SIG-M5 treated with dmso at 0.1 percent for 504 hours (cell line): ENCODE measurements at regions not wholly inside any gene's neighbourhood (a gene's known extent, or its start where the extent isn't known, plus 50 kb on each side); places are given as distances from the start of the nearest gene placed in this dataset.

Source experiments
- DNase-seq: peaks from one replicate; lab custom pipeline; 2025; ENCODE audit not compliant: unreplicated experiment; lab: John Stamatoyannopoulos, UW

GRCh38 chr2:82857967-82858366, 1601.1 kb downstream of the SUCLG1 start:
- DNase-seq, result no peak

- DNase-seq, result no peak
These were observed 1605.8 kb downstream of the SUCLG1 start for GRCh38 chr2:82853299-82853698.

GRCh38 chr2:82852787-82853186, 1606.3 kb downstream of the SUCLG1 start:
- DNase-seq, result no peak

GRCh38 chr2:82848285-82848684, 1610.8 kb downstream of the SUCLG1 start:
- no peak for DNase-seq

GRCh38 chr2:82839036-82839435, 1620.0 kb downstream of the SUCLG1 start:
- DNase-seq, result no peak

- DNase-seq, result peak; percentile 60
These were observed 1621.3 kb downstream of the SUCLG1 start for GRCh38 chr2:82837588-82838304.

- DNase-seq, result no peak
These were observed 1624.2 kb downstream of the SUCLG1 start for GRCh38 chr2:82834893-82835292.

- no peak for DNase-seq
These were observed 1631.7 kb downstream of the SUCLG1 start for GRCh38 chr2:82827426-82827825.

GRCh38 chr2:82826437-82826836, 1632.6 kb downstream of the SUCLG1 start:
- no peak for DNase-seq

- DNase-seq, result no peak
These were observed 1633.5 kb downstream of the SUCLG1 start for GRCh38 chr2:82825410-82826090.

- no peak for DNase-seq
These were observed 1635.2 kb downstream of the SUCLG1 start for GRCh38 chr2:82823892-82824291.

- no peak for DNase-seq
These were observed 1639.1 kb downstream of the SUCLG1 start for GRCh38 chr2:82819951-82820350.

GRCh38 chr2:82814146-82814545, 1644.9 kb downstream of the SUCLG1 start:
- no peak for DNase-seq

- DNase-seq, result no peak
These were observed 1647.1 kb downstream of the SUCLG1 start for GRCh38 chr2:82811946-82812345.

GRCh38 chr2:82803307-82803706, 1655.8 kb downstream of the SUCLG1 start:
- no peak for DNase-seq

GRCh38 chr2:82797469-82797868, 1661.6 kb downstream of the SUCLG1 start:
- DNase-seq, result no peak

GRCh38 chr2:82796132-82796531, 1662.9 kb downstream of the SUCLG1 start:
- no peak for DNase-seq

GRCh38 chr2:82795446-82795845, 1663.6 kb downstream of the SUCLG1 start:
- DNase-seq, result no peak

GRCh38 chr2:82793711-82794435, 1665.2 kb downstream of the SUCLG1 start:
- no peak for DNase-seq

- DNase-seq, result no peak
These were observed 1666.8 kb downstream of the SUCLG1 start for GRCh38 chr2:82792316-82792715.

GRCh38 chr2:82790206-82791021, 1668.7 kb downstream of the SUCLG1 start:
- no peak for DNase-seq
